ENCODE measurements at regions not wholly inside any gene's neighbourhood (a gene's known extent, or its start where the extent isn't known, plus 50 kb on each side); places are given as distances from the start of the nearest gene placed in this dataset.

- TF ChIP-seq PLRG1 (conservative IDR thresholded peaks at IDR 0.05) (no peak), PHB2 (IDR thresholded peaks at IDR 0.05; ENCODE audit: partially characterized antibody) (no peak), THAP8 (CRISPR knock-in tag; IDR thresholded peaks at IDR 0.05; ENCODE audit: borderline replicate concordance) (no peak)
Measured at GRCh38 chr6:76706086-76706485, 633.6 kb upstream of the IMPG1 start (continued).

GRCh38 chr6:76703786-76704185 is 631.3 kb upstream of the IMPG1 start:
- Histone ChIP-seq H2AFZ (ENCODE audit: low read length) (no peak overlapping the region), H3K36me3 (replicated peaks in 1 of 2; ENCODE audit: control insufficient read depth in 1 of 2, insufficient read depth in 2 of 2, low read length in 2 of 2) (no peaks in the 10 kb centered on the region), H3K9me3 (ENCODE audit: low read length) (no peaks in the 10 kb centered on the region), H3K27me3 (ENCODE audit: control insufficient read depth in 1 of 2, insufficient read depth in 2 of 2, low read length in 2 of 2) (no peaks in the 10 kb centered on the region), H3K4me2 (ENCODE audit: low read depth, low read length) (no peak overlapping the region), H3K4me1 (ENCODE audit: insufficient read depth, low read length) (no peaks in the 10 kb centered on the region), H3K4me3 (replicated peaks in 1 of 3; ENCODE audit: insufficient read depth in 1 of 3, low read depth in 2 of 3, low read length in 3 of 3) (no peak overlapping the region), H3K79me2 (ENCODE audit: insufficient read depth, low read length) (no peaks in the 10 kb centered on the region), H4K20me1 (ENCODE audit: insufficient read depth, low read length) (no peaks in the 10 kb centered on the region), H3K27ac (ENCODE audit: extremely low read length, insufficient read depth, low read length) (no peak overlapping the region), H3K9ac (ENCODE audit: insufficient read depth, low read depth, low read length) (no peak overlapping the region)
- POLR2A ChIA-PET: no interaction called here
- no peak for ATAC-seq
- WGBS (ENCODE audit: low lambda C conversion rate): 0% methylated on average over 1 of the region's 1 CpG
- BruUV-seq (replicated peaks): no TSS peak
- intact Hi-C loops (cut with micrococcal nuclease; ENCODE audit: unreplicated experiment) (loop anchor here (10.0 kb wide), 1 partner anchor 61 kb away; no protein-coding TSS in a partner anchor), in situ Hi-C loops (cut with HindIII; ENCODE audit: extremely low pct_ligation_motif_present, low pct_unique_long_range_greater_than_20kb) (no loop called here)
- CTCF ChIA-PET (ENCODE audit: low intra/inter-chr PET ratio, low total read pairs): no interaction called here
- TF ChIP-seq CEBPB (IDR thresholded peaks at IDR 0.05; ENCODE audit: borderline replicate concordance, low read depth, low read length) (peak; percentile 32; the same call in 1 of the 2 replicates), ZNF142 (CRISPR knock-in tag; IDR thresholded peaks at IDR 0.05) (no peak)
- FAIRE-seq: no peak
- no peak for DNase-seq (ENCODE audit: low spot score)

Data from HepG2 (cell line).